Thyroid gland (tissue), 4 donors: ENCODE measurements at regions not wholly inside any gene's neighbourhood (a gene's known extent, or its start where the extent isn't known, plus 50 kb on each side); places are given as distances from the start of the nearest gene placed in this dataset.

Experiments used
- CTCF ChIP-seq, 6 experiments: fragments of 200-600 bp in 3 of 6; fragments of 450-650 bp in 3 of 6; sonication (generic) in 3 of 6; IDR thresholded peaks; one replicate each; pipeline ENCODE4 v1.5.1; 2016 to 2019; ENCODE audit warnings: antibody characterized with exemption in 6 of 6, mild to moderate bottlenecking in 2 of 6, inconsistent platforms in 1 of 6, moderate library complexity in 1 of 6
- POLR2A ChIP-seq, 2 donors: fragments of 450-650 bp; IDR thresholded peaks; one replicate each; pipeline ENCODE4 v1.6.1; 2017; ENCODE audit warnings: antibody characterized with exemption in 2 of 2, mild to moderate bottlenecking in 2 of 2, moderate library complexity in 1 of 2

DNA sequence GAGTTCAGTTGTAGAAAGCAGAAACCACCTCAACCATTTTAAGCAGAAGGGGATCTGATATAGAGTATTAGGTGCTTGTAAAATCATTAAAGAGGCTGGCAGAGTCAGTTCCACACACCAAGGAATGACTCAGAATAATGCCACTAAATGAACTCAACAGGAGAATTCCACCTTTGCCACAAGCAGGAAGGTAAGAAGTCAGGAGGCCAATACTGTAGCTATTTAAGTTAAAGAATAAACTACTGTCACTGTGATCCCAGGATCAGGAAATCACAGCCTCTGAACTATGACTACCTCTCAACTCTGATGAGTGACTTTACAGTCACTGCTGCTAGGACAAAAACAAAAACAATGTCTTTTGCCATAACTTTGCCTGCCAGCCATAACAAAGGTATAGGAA is 52.5 kb upstream of the PRMT6 start:
- TF ChIP-seq CTCF (IDR thresholded peaks at IDR 0.05): no peak
- TF ChIP-seq POLR2A (IDR thresholded peaks at IDR 0.05): no peak
